A549 (cell line): ENCODE measurements at regions not wholly inside any gene's neighbourhood (a gene's known extent, or its start where the extent isn't known, plus 50 kb on each side); places are given as distances from the start of the nearest gene placed in this dataset.

Experiments used
- ATAC-seq, 2 experiments: fragments of 200-7000 bp in 1 of 2; fragments of >200 bp in 1 of 2; cut with Nextera tagmentation in 1 of 2; cut with Tn5 transposase in 1 of 2; 3 replicates each; pipeline versions ENCODE4 v1.8.0 to v1.9.1; 2018 to 2020; ENCODE audit warnings: mild to moderate bottlenecking in 1 of 2, moderate library complexity in 1 of 2
- CTCF ChIA-PET: fragments of 300-600 bp; sonication (Branson Sonifier 250); formaldehyde crosslinking; extraction: SDS; loops from one replicate; lab custom pipeline; 2021; ENCODE audit warnings: antibody characterized with exemption, inconsistent platforms; lab: Yijun Ruan, JAX
- POLR2A ChIA-PET: fragments of 350-600 bp; formaldehyde crosslinking; extraction: SDS; loops from one replicate; lab custom pipeline; 2021; ENCODE audit warnings: antibody characterized with exemption, inconsistent platforms; lab: Yijun Ruan, JAX
- DNase-seq, 2 experiments: peaks; one replicate each; pipeline versions ENCODE4 v3.0.0 to v3.0.0-alpha.2; 2011 to 2016; ENCODE audit warnings: low read depth in 1 of 2, low spot score in 1 of 2
- FAIRE-seq: peaks from 2 replicates; lab custom pipeline; 2011; peaks lifted over from hg19 to GRCh38; lab: Jason Lieb, UNC
- H3K27ac ChIP-seq, 2 experiments: fragments of >200 bp; sonication (Bioruptor Twin); formaldehyde crosslinking; 3 replicates each; pipeline ENCODE4 v1.5.1; 2016 to 2017
- H3K4me1 ChIP-seq: fragments of >200 bp; sonication (Bioruptor Twin); formaldehyde crosslinking; 3 replicates; pipeline ENCODE4 v1.6.1; 2016
- H3K4me2 ChIP-seq: fragments of >200 bp; sonication (Bioruptor Twin); formaldehyde crosslinking; 3 replicates; pipeline ENCODE4 v1.6.1; 2016
- H3K4me3 ChIP-seq: fragments of >200 bp; sonication (Bioruptor Twin); formaldehyde crosslinking; 3 replicates; pipeline ENCODE4 v1.5.1; 2016
- H3K9me3 ChIP-seq: fragments of >200 bp; sonication (Bioruptor Twin); formaldehyde crosslinking; 3 replicates; pipeline ENCODE4 v1.6.1; 2016
- BHLHE40 ChIP-seq: IDR thresholded peaks from 2 replicates; pipeline ENCODE4 v1.6.1; 2012; ENCODE audit warnings: low read depth, low read length, inconsistent platforms
- CBX2 ChIP-seq: fragments of 200-600 bp; sonication (generic); IDR thresholded peaks from 2 replicates; pipeline ENCODE4 v1.6.1; 2016; ENCODE audit warnings: low read depth, mild to moderate bottlenecking, borderline replicate concordance
- E2F6 ChIP-seq: IDR thresholded peaks from 2 replicates; pipeline ENCODE4 v1.6.1; 2012; ENCODE audit warnings: low read depth, borderline replicate concordance
- EHMT2 ChIP-seq: fragments of 200-600 bp; sonication (generic); IDR thresholded peaks from 2 replicates; pipeline ENCODE4 v1.6.1; 2016; ENCODE audit warnings: antibody characterized with exemption, low read depth, mild to moderate bottlenecking, moderate library complexity
- ESRRA ChIP-seq: fragments of 150-350 bp; IDR thresholded peaks from 2 replicates; pipeline ENCODE4 v1.6.1; 2014; ENCODE audit warnings: mild to moderate bottlenecking, low read length, borderline replicate concordance
- FOSL2 ChIP-seq, 2 experiments: fragments of 450-650 bp in 1 of 2; fragments of >200 bp in 1 of 2; sonication (Bioruptor Twin) in 1 of 2; formaldehyde crosslinking; IDR thresholded peaks; 2 replicates each; pipeline versions ENCODE4 v1.5.0 to v1.6.1; 2016 to 2020; ENCODE audit warnings: mild to moderate bottlenecking in 1 of 2, moderate library complexity in 1 of 2
- HMGXB4 ChIP-seq: fragments of 250-450 bp; sonication (Bioruptor Pico); IDR thresholded peaks from 2 replicates; pipeline ENCODE4 v1.5.0; 2021; ENCODE audit warnings: mild to moderate bottlenecking, moderate library complexity, borderline replicate concordance
- HOXB13 ChIP-seq: fragments of 250-450 bp; sonication (Bioruptor Pico); IDR thresholded peaks from 2 replicates; pipeline ENCODE4 v1.5.0; 2020; ENCODE audit warnings: low read depth, mild to moderate bottlenecking, moderate library complexity
- JUN ChIP-seq, 2 experiments: fragments of >200 bp; sonication (Bioruptor Twin); formaldehyde crosslinking; IDR thresholded peaks; 2 replicates in 1 of 2; 3 replicates in 1 of 2; pipeline ENCODE4 v1.6.1; 2016 to 2017
- NPAS2 ChIP-seq: fragments of 250-450 bp; sonication (Bioruptor Pico); IDR thresholded peaks from 2 replicates; pipeline ENCODE4 v1.8.0; 2022; ENCODE audit warnings: mild to moderate bottlenecking, moderate library complexity, borderline replicate concordance
- POLR2A ChIP-seq: IDR thresholded peaks from 2 replicates; pipeline ENCODE4 v1.6.1; 2012; ENCODE audit warnings: mild to moderate bottlenecking, low read length
- POLR2AphosphoS2 ChIP-seq: conservative IDR thresholded peaks from 2 replicates; pipeline ENCODE4 v1.6.1; 2012; ENCODE audit warnings: low read length, improper control_type of control experiment, inconsistent platforms
- RAD21 ChIP-seq, 2 experiments: fragments of >200 bp in 1 of 2; sonication (Bioruptor Twin) in 1 of 2; formaldehyde crosslinking in 1 of 2; IDR thresholded peaks in 1 of 2; conservative IDR thresholded peaks in 1 of 2; 2 replicates in 1 of 2; 3 replicates in 1 of 2; pipeline ENCODE4 v1.6.1; 2012 to 2018; ENCODE audit warnings: inconsistent platforms in 1 of 2
- SREBF2 ChIP-seq: fragments of 450-650 bp; IDR thresholded peaks from 2 replicates; pipeline ENCODE4 v1.6.1; 2014; ENCODE audit warnings: mild to moderate bottlenecking, moderate library complexity
- TP53 ChIP-seq: fragments of 250-450 bp; sonication (Bioruptor Pico); IDR thresholded peaks from 2 replicates; pipeline ENCODE4 v1.5.0; 2021; ENCODE audit warnings: mild to moderate bottlenecking, moderate library complexity
- ZC3H11A ChIP-seq: fragments of 450-650 bp; IDR thresholded peaks from 2 replicates; pipeline ENCODE4 v1.6.1; 2014; ENCODE audit warnings: antibody characterized with exemption, mild to moderate bottlenecking
- ZFP36 ChIP-seq: fragments of 450-650 bp; IDR thresholded peaks from 2 replicates; pipeline ENCODE4 v1.6.1; 2014; ENCODE audit warnings: borderline replicate concordance; ENCODE audit not compliant: partially characterized antibody
- ZNF302 ChIP-seq: fragments of 250-450 bp; sonication (Bioruptor Pico); IDR thresholded peaks from 2 replicates; pipeline ENCODE4 v1.9.0; 2021; ENCODE audit warnings: inconsistent platforms, mild to moderate bottlenecking, moderate library complexity
- ZSCAN20 ChIP-seq: fragments of 250-450 bp; sonication (Bioruptor Pico); IDR thresholded peaks from 2 replicates; pipeline ENCODE4 v1.8.0; 2022; ENCODE audit warnings: mild to moderate bottlenecking, moderate library complexity
- WGBS: methylation state at CpG from one replicate; pipeline ENCODE4 v1.1.6; 2017; ENCODE audit errors: missing lambda C conversion rate; 5-methylcytosine and 5-hydroxymethylcytosine counted together
- TF ChIP-seq, protein P1 (sequence below): fragments of 200-600 bp; sonication (generic); IDR thresholded peaks from 2 replicates; pipeline ENCODE4 v1.6.1; 2016; ENCODE audit warnings: antibody characterized with exemption, mild to moderate bottlenecking, moderate library complexity

GRCh38 chr16:66064801-66065530 lies 301.5 kb upstream of the CDH5 start (continued):
- TF ChIP-seq JUN (IDR thresholded peaks at IDR 0.05) (no peak), HOXB13 (no peak), ZNF302 (CRISPR knock-in tag) (no peak), E2F6 (no peak), NPAS2 (no peak), SREBF2 (no peak)

GRCh38 chr16:66058832-66059231 lies 307.7 kb upstream of the CDH5 start:
- POLR2A ChIA-PET: no interaction called here
- TF ChIP-seq NPAS2 (no peak), CBX2 (no peak), HMGXB4 (no peak), POLR2AphosphoS2 (no peak), RAD21 (conservative IDR thresholded peaks at IDR 0.05 in 1 of 2, IDR thresholded peaks at IDR 0.05 in 1 of 2) (no peak)
- TF ChIP-seq, protein P1, sequence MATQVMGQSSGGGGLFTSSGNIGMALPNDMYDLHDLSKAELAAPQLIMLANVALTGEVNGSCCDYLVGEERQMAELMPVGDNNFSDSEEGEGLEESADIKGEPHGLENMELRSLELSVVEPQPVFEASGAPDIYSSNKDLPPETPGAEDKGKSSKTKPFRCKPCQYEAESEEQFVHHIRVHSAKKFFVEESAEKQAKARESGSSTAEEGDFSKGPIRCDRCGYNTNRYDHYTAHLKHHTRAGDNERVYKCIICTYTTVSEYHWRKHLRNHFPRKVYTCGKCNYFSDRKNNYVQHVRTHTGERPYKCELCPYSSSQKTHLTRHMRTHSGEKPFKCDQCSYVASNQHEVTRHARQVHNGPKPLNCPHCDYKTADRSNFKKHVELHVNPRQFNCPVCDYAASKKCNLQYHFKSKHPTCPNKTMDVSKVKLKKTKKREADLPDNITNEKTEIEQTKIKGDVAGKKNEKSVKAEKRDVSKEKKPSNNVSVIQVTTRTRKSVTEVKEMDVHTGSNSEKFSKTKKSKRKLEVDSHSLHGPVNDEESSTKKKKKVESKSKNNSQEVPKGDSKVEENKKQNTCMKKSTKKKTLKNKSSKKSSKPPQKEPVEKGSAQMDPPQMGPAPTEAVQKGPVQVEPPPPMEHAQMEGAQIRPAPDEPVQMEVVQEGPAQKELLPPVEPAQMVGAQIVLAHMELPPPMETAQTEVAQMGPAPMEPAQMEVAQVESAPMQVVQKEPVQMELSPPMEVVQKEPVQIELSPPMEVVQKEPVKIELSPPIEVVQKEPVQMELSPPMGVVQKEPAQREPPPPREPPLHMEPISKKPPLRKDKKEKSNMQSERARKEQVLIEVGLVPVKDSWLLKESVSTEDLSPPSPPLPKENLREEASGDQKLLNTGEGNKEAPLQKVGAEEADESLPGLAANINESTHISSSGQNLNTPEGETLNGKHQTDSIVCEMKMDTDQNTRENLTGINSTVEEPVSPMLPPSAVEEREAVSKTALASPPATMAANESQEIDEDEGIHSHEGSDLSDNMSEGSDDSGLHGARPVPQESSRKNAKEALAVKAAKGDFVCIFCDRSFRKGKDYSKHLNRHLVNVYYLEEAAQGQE: no peak
- TF ChIP-seq, all 56 proteins: peak for 0
- no peak for ATAC-seq
- no peak for FAIRE-seq
- no peak for DNase-seq
- Histone ChIP-seq H3K9me3 (no peaks in the 10 kb centered on the region), H3K4me3 (no peak overlapping the region), H3K4me1 (no peaks in the 10 kb centered on the region), H3K27ac (no peak overlapping the region), H3K4me2 (no peak overlapping the region)
- CTCF ChIA-PET: no interaction called here
- WGBS: 3% methylated on average over 1 of the region's 1 CpG

- WGBS: 54% methylated on average over 8 of the region's 8 CpGs
- no peak overlapping the region for H3K4me3 ChIP-seq
- H3K4me1 ChIP-seq: no peaks in the 10 kb centered on the region
- FAIRE-seq (no peak), ATAC-seq (no peak), DNase-seq (no peak)
- CTCF ChIA-PET: no interaction called here
- no peaks in the 10 kb centered on the region for H3K9me3 ChIP-seq
- TF ChIP-seq E2F6: no peak
- no peak for TF ChIP-seq ZSCAN20 (CRISPR knock-in tag)
- TF ChIP-seq ZC3H11A: no peak
- TF ChIP-seq FOSL2 (IDR thresholded peaks at IDR 0.05): no peak
- no peak for TF ChIP-seq FOSL2 (CRISPR knock-in tag; IDR thresholded peaks at IDR 0.05)
- TF ChIP-seq ZFP36: no peak
- no peak for TF ChIP-seq POLR2A
- TF ChIP-seq ESRRA: no peak
- no peak for TF ChIP-seq POLR2AphosphoS2
- TF ChIP-seq BHLHE40: no peak
- no peak for TF ChIP-seq EHMT2
- no peak for TF ChIP-seq TP53 (CRISPR knock-in tag)
- no peak overlapping the region for H3K27ac ChIP-seq
- POLR2A ChIA-PET: no interaction called here
- H3K4me2 ChIP-seq: no peak overlapping the region
These were observed 308.3 kb upstream of the CDH5 start for GRCh38 chr16:66058172-66058691.
